ENCODE measurements at regions not wholly inside any gene's neighbourhood (a gene's known extent, or its start where the extent isn't known, plus 50 kb on each side); places are given as distances from the start of the nearest gene placed in this dataset.
"Not testable (repeated sequence)": the region's sequence is repeated elsewhere in the genome, so short reads cannot be mapped to it uniquely, and the experiment has no call there.

DNA sequence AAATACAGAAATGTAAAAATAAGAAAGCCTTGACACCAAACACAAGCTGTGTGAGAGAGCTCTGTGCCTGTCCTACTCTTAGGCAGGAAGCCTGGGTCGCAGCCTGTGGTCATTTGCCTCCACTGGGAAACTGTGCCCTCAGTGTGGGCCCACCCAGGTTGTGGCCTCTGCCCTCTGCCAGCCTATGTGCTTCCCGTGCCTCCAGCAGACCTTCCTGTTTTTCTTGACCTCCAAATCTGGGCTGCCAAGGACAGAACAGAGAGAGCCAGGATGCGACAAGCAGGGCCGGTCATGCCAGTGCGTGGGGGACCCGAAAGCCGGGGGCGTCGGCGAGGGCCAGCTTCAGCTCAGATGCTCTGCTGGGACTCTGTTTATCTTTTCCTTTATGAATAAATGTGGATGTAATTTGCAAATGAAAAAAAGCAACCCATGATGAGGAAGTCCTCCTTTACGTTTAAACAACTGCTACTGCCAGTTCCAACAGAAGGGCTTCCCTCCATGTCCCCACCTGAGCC is 189.2 kb upstream of the EXOC2 start:
- no peak for DNase-seq

GRCh38 chr6:878179-878578 is 185.2 kb upstream of the EXOC2 start:
- DNase-seq, result no peak

GRCh38 chr6:875012-875411 is 182.1 kb upstream of the EXOC2 start:
- DNase-seq, result no peak

DNA sequence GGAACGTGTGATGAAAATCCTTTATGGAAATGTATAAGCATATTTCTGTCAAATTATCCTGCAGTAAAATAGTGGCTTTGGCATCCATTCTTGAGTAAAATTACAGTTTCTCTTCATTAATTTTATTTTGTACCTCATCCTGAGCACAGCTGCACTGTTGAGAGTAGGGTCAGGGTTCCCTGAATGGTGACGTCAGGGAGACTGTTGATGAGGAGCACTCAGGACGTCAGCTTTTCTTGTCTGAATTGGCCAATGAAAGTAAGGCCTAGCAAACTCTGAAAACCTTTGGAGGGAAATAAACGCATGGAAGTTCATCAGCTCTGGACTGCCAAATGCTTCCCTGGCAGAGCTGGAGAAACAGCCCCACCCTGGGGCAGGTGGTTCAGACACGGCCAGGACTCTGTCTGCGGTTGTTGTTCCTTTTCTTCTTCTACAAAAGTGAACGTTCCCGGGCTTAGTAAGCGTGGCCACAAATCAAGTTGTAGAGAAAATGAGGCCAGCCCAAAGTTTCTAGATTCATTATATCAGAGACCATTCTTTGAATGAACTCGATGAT is 179.7 kb upstream of the EXOC2 start:
- DNase-seq, result no peak

- no peak for DNase-seq
Measured at GRCh38 chr6:871503-871902, 178.6 kb upstream of the EXOC2 start.

- no peak for DNase-seq
Measured at GRCh38 chr6:870096-870495, 177.2 kb upstream of the EXOC2 start.

DNA sequence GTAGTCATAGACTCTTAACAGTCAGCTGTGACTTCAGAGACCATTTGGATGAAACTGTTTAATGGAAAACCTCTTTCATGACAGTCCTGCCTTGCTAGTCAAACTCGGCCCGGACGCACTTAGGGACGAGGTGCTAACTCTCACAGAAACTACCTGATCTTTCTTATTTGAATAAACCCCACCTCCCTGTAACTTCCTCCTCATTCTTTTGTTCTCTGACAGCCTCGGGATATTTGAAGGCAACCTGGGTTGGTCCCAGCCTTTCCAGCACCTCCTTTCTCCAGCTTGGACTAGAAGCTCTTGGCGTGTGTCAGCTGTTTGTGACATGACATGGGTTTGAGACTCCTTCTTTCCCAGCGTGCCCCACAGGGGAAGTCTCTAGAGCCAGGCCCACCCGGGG is 175.3 kb upstream of the EXOC2 start:
- no peak for DNase-seq

- DNase-seq, result no peak
Measured at GRCh38 chr6:867378-867777, 174.4 kb upstream of the EXOC2 start.

DNA sequence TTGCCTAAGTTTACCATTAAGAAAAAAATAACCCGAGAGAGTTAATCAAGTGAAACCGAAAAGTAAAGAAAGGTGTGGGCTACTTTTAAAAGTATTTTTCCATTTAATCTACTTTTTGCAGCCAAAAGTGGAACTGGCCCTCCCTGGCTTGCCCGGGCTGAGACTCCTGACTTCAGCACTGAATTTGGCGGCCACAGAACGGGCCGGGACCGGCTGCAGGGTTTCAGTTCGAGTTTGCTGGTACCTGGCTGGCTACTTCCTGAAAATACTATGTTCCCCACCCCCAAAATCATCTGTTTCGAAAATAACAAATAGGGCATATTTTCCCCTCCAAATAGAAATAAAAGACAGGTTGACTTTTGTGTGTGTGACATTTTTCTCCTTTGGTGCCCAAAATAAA is 173.4 kb upstream of the EXOC2 start:
- no peak for DNase-seq

GRCh38 chr6:865846-866245 is 172.9 kb upstream of the EXOC2 start:
- DNase-seq, result no peak

- no peak for DNase-seq
Measured at GRCh38 chr6:863831-864230, 170.9 kb upstream of the EXOC2 start.

DNA sequence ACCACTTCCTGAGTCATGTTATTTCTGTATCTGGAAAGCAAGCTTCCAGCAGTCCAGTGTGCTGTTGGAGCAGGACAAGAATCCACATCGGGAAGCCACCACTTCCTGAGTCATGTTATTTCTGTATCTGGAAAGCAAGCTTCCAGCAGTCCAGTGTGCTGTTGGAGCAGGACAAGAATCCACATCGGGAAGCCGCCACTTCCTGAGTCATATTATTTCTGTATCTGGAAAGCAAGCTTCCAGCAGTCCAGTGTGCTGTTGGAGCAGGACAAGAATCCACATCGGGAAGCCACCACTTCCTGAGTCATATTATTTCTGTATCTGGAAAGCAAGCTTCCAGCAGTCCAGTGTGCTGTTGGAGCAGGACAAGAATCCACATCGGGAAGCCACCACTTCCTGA is 170.2 kb upstream of the EXOC2 start:
- DNase-seq, result not testable (repeated sequence)

DNA sequence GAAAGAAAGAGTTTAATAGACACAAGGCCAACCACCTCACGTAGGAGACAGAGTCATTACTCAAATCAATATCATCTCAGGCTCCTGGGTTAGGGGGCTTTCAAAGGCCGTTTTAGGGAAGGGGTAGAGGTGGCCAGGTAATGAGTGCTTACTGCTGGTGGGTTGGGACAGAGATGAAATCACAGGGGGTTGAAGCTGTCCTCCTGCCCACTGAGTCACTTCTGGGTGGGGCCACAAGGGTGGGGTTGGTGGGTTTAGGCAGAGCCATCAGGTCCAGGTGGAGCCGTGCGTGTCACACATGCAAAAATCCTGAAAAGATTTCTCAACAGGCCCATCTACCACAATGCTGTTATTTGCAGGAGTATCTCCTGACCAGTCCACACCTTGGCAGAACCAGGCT is 167.0 kb upstream of the EXOC2 start:
- DNase-seq, result no peak

DNA sequence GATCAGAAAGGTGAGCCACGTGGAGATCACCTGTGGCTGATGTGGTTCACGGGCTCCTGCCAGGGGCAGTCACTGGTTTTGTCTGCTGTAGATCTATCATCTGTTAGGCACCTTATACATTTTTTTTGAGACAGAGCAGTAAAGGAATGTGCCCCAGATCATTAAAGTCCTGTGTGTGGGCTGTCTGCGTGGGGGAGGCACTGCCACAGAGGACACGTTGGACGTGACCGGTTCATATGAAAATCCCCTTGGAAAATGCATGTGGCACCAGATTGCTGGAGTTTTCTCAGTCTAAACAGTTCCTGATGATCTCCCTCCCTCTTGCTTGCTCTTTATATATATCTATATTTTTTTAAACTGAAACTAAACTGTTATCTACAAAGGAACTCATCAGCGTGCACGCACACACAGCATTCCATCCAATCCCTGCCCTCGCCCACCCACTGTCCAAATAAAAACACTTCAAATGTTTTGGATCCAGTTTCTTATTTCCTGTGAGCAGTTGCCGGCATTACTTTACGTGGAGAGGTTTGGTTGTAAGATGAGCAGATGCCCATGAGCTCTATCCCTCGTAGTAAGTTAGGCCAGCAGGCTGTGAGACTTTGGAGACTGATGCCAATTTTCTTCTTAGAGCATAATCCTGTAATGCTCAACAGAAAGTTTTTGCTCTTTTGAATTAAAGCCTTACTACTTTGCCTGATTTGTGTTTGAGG is 161.6 kb upstream of the EXOC2 start:
- no peak for DNase-seq

GRCh38 chr6:852216-852615 is 159.3 kb upstream of the EXOC2 start:
- DNase-seq, result not testable (repeated sequence)

DNA sequence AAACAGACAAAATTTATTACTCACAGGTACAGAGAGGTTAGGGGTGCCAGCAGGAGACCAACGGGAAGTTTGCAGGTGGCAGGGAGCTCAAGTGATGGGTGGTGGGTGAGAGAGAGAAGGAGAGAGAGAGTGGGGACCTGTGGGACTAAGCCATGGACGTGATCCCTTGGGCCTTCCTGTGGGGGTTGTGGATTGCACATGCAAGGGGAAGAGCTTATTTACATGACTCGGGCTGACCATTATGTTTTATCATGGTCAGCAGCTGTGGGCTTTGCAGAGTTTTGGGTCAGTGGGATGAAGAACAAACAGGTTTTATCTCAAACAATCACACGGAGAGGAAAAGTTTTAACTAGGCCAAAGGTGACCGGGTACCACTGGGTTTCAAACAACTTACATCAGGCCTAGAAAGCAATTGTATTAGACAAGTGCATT is 156.2 kb upstream of the EXOC2 start:
- DNase-seq, result no peak

DNA sequence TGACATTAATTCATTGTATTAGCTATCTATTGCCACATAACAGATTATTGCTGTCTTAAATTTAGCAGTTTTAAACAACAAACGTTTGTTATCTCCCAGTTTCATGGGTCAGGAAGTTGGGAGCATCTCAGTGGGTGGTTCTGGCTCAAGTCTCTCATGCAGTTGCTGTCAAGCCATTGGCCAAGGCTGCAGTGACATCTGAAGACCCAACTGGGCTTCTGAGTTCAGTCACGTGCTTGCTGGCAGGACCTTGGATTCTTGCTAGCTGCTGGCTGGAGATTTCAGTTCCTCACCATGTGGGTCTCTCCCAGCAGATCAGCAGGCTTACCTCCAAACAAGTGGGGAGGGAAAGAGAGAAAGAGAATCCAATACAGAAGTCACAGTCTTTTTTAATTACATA is 152.6 kb upstream of the EXOC2 start:
- DNase-seq, result no peak

DNA sequence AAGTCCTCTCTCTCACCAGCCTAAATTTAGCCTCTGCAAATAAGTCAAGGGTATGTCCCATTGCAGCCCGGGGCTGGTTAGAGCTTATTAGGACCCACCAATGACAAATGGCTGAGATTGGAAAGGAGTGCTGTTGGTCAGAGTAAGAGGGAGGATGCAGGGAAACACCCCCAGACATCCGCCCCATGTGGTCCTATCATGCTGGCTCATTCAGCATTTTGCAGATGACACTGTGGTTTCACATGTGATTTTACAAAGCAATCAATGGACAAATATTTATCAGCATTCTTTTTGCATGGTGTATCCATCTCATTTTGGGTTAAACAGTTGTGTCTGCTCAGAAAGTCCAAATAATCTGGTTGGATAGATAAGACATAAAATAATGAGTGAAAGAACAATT is 152.2 kb upstream of the EXOC2 start:
- no peak for DNase-seq

DNA sequence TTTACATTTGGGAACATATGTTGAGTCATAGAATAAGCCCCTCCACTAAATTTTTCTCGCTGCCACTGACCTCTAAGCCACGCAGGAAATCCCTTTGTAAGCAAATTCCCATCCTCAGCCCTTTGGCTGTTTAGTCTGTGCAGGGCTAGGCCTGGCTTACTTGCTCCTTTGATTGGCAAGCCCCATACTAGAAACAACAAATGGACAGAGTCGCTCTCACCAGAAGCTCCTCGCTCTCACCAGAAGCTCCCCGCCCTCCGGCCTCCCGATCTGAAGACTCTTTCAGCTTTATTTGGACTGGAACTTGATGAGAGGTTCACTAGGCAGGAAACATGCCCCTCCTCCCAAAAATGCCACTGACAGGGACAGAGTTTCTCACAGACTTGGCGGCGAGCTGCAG is 149.2 kb upstream of the EXOC2 start:
- DNase-seq, result no peak

DNA sequence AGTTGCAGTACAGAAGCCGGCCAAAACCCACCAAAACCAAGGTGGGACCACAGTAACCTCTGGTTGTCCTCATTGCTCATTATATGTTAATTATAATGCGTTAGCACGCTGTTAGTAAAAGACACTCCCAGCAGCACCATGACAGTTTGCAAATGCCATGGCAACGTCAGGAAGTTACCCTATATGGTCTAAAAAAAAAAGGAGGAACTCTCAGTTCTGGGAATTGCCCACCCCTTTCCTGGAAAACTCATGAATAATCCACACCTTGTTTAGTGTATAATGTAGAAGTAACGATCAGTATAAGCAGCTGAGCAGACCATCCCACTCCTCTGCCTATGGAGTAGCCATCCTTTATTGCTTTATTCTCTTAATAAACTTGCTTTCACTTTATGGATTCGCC is 148.6 kb upstream of the EXOC2 start:
- no peak for DNase-seq

DNA sequence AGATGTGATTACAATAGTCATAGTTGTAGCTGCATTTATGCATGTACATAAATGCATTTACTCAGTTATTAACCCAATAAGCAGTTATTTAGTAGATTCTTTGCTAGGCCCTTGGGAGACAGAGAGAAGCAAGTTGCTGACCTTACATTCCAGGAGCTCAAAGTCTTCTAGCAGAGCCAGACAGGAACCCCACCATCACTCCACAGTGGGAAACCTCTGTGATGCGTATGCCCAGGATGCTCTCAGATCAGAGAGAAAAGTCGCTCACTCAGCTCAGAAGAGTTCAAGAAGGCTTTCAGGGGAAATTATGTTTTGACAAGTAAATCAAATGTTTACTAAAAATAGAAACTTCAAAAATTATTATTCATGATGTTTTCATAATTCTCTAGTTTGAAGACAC is 146.3 kb upstream of the EXOC2 start:
- DNase-seq, result no peak

- DNase-seq, result no peak
Measured at GRCh38 chr6:837380-837779, 144.4 kb upstream of the EXOC2 start.

GRCh38 chr6:836276-836853 is 143.4 kb upstream of the EXOC2 start:
- no peak for DNase-seq

- no peak for DNase-seq
Measured at GRCh38 chr6:835476-836160, 142.7 kb upstream of the EXOC2 start.
